Stimulated activated CD4-positive, alpha-beta T cell treated with anti-CD3 and anti-CD28 coated beads, Interleukin-15, amount 100 ng/mL, for 1 hour (primary cell): ENCODE measurements at regions not wholly inside any gene's neighbourhood (a gene's known extent, or its start where the extent isn't known, plus 50 kb on each side); places are given as distances from the start of the nearest gene placed in this dataset.
"Not testable (repeated sequence)": the region's sequence is repeated elsewhere in the genome, so short reads cannot be mapped to it uniquely, and the experiment has no call there.

Experiments used
- DNase-seq, 2 donors: peaks; one replicate each; pipeline ENCODE4 v3.0.0-alpha.2; 2020; ENCODE audit warnings: low read depth in 1 of 2, low spot score in 1 of 2

GRCh38 chr2:82199493-82199852 is 1894.9 kb upstream of the LRRTM1 start:
- no peak for DNase-seq

- no peak for DNase-seq
Observed at GRCh38 chr2:82198809-82199492, 1894.4 kb upstream of the LRRTM1 start.

- no peak for DNase-seq
Observed at GRCh38 chr2:82182270-82182669, 1877.7 kb upstream of the LRRTM1 start.

GRCh38 chr2:82175210-82175609 is 1870.7 kb upstream of the LRRTM1 start:
- not testable (repeated sequence) for DNase-seq

GRCh38 chr2:82172483-82172882 is 1867.9 kb upstream of the LRRTM1 start:
- DNase-seq, result no peak

- DNase-seq, result no peak
Observed at GRCh38 chr2:82169379-82169778, 1864.8 kb upstream of the LRRTM1 start.

- no peak for DNase-seq
Observed at GRCh38 chr2:82165377-82165776, 1860.8 kb upstream of the LRRTM1 start.

- DNase-seq, result no peak
Observed at GRCh38 chr2:82158150-82158549, 1853.6 kb upstream of the LRRTM1 start.

GRCh38 chr2:82155469-82155868 is 1850.9 kb upstream of the LRRTM1 start:
- DNase-seq, result no peak

- DNase-seq, result no peak
Observed at GRCh38 chr2:82143343-82143742, 1838.8 kb upstream of the LRRTM1 start.

GRCh38 chr2:82139979-82140611 is 1835.5 kb upstream of the LRRTM1 start:
- DNase-seq, result no peak

- DNase-seq, result no peak
Observed at GRCh38 chr2:82137441-82137840, 1832.9 kb upstream of the LRRTM1 start.

GRCh38 chr2:82128051-82128450 is 1823.5 kb upstream of the LRRTM1 start:
- DNase-seq, result no peak

- DNase-seq, result no peak
Observed at GRCh38 chr2:82124629-82125028, 1820.1 kb upstream of the LRRTM1 start.

- DNase-seq, result no peak
Observed at GRCh38 chr2:82120654-82121053, 1816.1 kb upstream of the LRRTM1 start.

- DNase-seq, result no peak
Observed at GRCh38 chr2:82120115-82120514, 1815.6 kb upstream of the LRRTM1 start.

- DNase-seq, result no peak
Observed at GRCh38 chr2:82109418-82109817, 1804.9 kb upstream of the LRRTM1 start.

GRCh38 chr2:82098617-82099016 is 1794.1 kb upstream of the LRRTM1 start:
- DNase-seq, result no peak

- DNase-seq, result no peak
Observed at GRCh38 chr2:82089518-82089917, 1785.0 kb upstream of the LRRTM1 start.

- DNase-seq, result no peak
Observed at GRCh38 chr2:82084679-82085392, 1780.3 kb upstream of the LRRTM1 start.

GRCh38 chr2:82075875-82076274 is 1771.3 kb upstream of the LRRTM1 start:
- DNase-seq, result no peak

- DNase-seq, result no peak
Observed at GRCh38 chr2:82062463-82062862, 1757.9 kb upstream of the LRRTM1 start.
